ENCODE measurements at regions not wholly inside any gene's neighbourhood (a gene's known extent, or its start where the extent isn't known, plus 50 kb on each side); places are given as distances from the start of the nearest gene placed in this dataset.

GRCh38 chr16:80384862-80385261 lies 155.9 kb upstream of the DYNLRB2 start:
- no peak overlapping the region for H3K27ac Mint-ChIP-seq (ENCODE audit: unreplicated experiment)
- no peaks in the 10 kb centered on the region for H3K36me3 Mint-ChIP-seq (ENCODE audit: insufficient read depth, unreplicated experiment)
- Histone ChIP-seq H3K36me3 (ENCODE audit: control insufficient read depth, insufficient read depth, low read length) (no peaks in the 10 kb centered on the region), H3K9me3 (no peaks in the 10 kb centered on the region), H3K4me1 (no peaks in the 10 kb centered on the region), H3K4me3 (ENCODE audit: low read depth, low read length) (no peak overlapping the region), H3K27me3 (replicated peaks; ENCODE audit: control insufficient read depth, insufficient read depth, low read length) (no peaks in the 10 kb centered on the region; the same call in 1 of the 2 replicates)
- no peak overlapping the region for H3K4me3 Mint-ChIP-seq (ENCODE audit: unreplicated experiment)
- H3K4me1 Mint-ChIP-seq (ENCODE audit: low read depth, unreplicated experiment), result no peaks in the 10 kb centered on the region
- CTCF ChIA-PET, result no interaction called here
- H3K27me3 Mint-ChIP-seq (ENCODE audit: insufficient read depth, unreplicated experiment), result peaks cover 6% of the 10 kb centered on the region
- no peak for TF ChIP-seq CTCF (IDR thresholded peaks at IDR 0.05; ENCODE audit: insufficient read depth in 1 of 2, low read depth in 1 of 2, low read length in 1 of 2, severe bottlenecking in 1 of 2, unreplicated experiment in 1 of 2)
- no peak for DNase-seq
- POLR2A ChIA-PET, result no interaction called here
- BruUV-seq (replicated peaks), result no TSS peak
- H3K9me3 Mint-ChIP-seq (ENCODE audit: unreplicated experiment), result no peaks in the 10 kb centered on the region
- intact Hi-C loops (cut with micrococcal nuclease; ENCODE audit: unreplicated experiment), result no loop called here

GRCh38 chr16:80380514-80380913 lies 160.3 kb upstream of the DYNLRB2 start:
- POLR2A ChIA-PET, result no interaction called here

GRCh38 chr16:80377096-80377956 lies 163.5 kb upstream of the DYNLRB2 start:
- Mint-ChIP-seq H3K36me3 (ENCODE audit: insufficient read depth, unreplicated experiment) (no peaks in the 10 kb centered on the region), H3K4me3 (ENCODE audit: unreplicated experiment) (no peak overlapping the region), H3K27ac (ENCODE audit: unreplicated experiment) (no peak overlapping the region), H3K27me3 (ENCODE audit: insufficient read depth, unreplicated experiment) (peaks cover 4% of the 10 kb centered on the region), H3K9me3 (ENCODE audit: unreplicated experiment) (no peaks in the 10 kb centered on the region), H3K4me1 (ENCODE audit: low read depth, unreplicated experiment) (no peaks in the 10 kb centered on the region)
- Histone ChIP-seq H3K4me1 (no peaks in the 10 kb centered on the region), H3K4me3 (ENCODE audit: low read depth, low read length) (no peak overlapping the region), H3K36me3 (ENCODE audit: control insufficient read depth, insufficient read depth, low read length) (no peaks in the 10 kb centered on the region), H3K9me3 (0 out of 2 replicates have a peak, but pooled peaks cover 6% of the 10 kb centered on the region), H3K27me3 (replicated peaks; ENCODE audit: control insufficient read depth, insufficient read depth, low read length) (no peaks in the 10 kb centered on the region; the same call in 1 of the 2 replicates)
- no peak for DNase-seq
- TF ChIP-seq CTCF (IDR thresholded peaks at IDR 0.05; ENCODE audit: insufficient read depth in 1 of 2, low read depth in 1 of 2, low read length in 1 of 2, severe bottlenecking in 1 of 2, unreplicated experiment in 1 of 2), result no peak
- no TSS peak for BruUV-seq (replicated peaks)
- POLR2A ChIA-PET, result no interaction called here
- intact Hi-C loops (cut with micrococcal nuclease; ENCODE audit: unreplicated experiment), result no loop called here
- CTCF ChIA-PET, result no interaction called here

More at GRCh38 chr16:80380514-80380913, 160.3 kb upstream of the DYNLRB2 start:
- H3K27ac Mint-ChIP-seq (ENCODE audit: unreplicated experiment), result no peak overlapping the region
- no peak for DNase-seq
- no TSS peak for BruUV-seq (replicated peaks)
- Histone ChIP-seq H3K4me1 (no peaks in the 10 kb centered on the region), H3K36me3 (ENCODE audit: control insufficient read depth, insufficient read depth, low read length) (no peaks in the 10 kb centered on the region), H3K4me3 (ENCODE audit: low read depth, low read length) (no peak overlapping the region), H3K27me3 (replicated peaks; ENCODE audit: control insufficient read depth, insufficient read depth, low read length) (no peaks in the 10 kb centered on the region; the same call in 1 of the 2 replicates), H3K9me3 (no peaks in the 10 kb centered on the region)
- no peak for TF ChIP-seq CTCF (IDR thresholded peaks at IDR 0.05; ENCODE audit: insufficient read depth in 1 of 2, low read depth in 1 of 2, low read length in 1 of 2, severe bottlenecking in 1 of 2, unreplicated experiment in 1 of 2)
- no peak overlapping the region for H3K4me3 Mint-ChIP-seq (ENCODE audit: unreplicated experiment)
- no peaks in the 10 kb centered on the region for H3K4me1 Mint-ChIP-seq (ENCODE audit: low read depth, unreplicated experiment)
- CTCF ChIA-PET, result no interaction called here
- peaks cover 6% of the 10 kb centered on the region for H3K27me3 Mint-ChIP-seq (ENCODE audit: insufficient read depth, unreplicated experiment)
- no peaks in the 10 kb centered on the region for H3K9me3 Mint-ChIP-seq (ENCODE audit: unreplicated experiment)
- H3K36me3 Mint-ChIP-seq (ENCODE audit: insufficient read depth, unreplicated experiment), result no peaks in the 10 kb centered on the region
- intact Hi-C loops (cut with micrococcal nuclease; ENCODE audit: unreplicated experiment), result no loop called here

Data from Caco-2 (cell line).